Neural cell (in vitro differentiated cells): ENCODE measurements at regions not wholly inside any gene's neighbourhood (a gene's known extent, or its start where the extent isn't known, plus 50 kb on each side); places are given as distances from the start of the nearest gene placed in this dataset.

ENCODE experiments used
- H2AFZ ChIP-seq: fragments of 200-600, 300-800 bp; sonication (generic), shearing (Covaris generic); 2 replicates; pipeline ENCODE4 v1.6.0; 2014; ENCODE audit warnings: low read depth, mild to moderate bottlenecking, antibody characterized with exemption, low read length, moderate library complexity
- H3F3A ChIP-seq: fragments of 200-600 bp; shearing (Covaris generic); 2 replicates; pipeline ENCODE4 v1.6.1; 2016; ENCODE audit warnings: mild to moderate bottlenecking, moderate library complexity, mixed read lengths, antibody characterized with exemption, low read length; ENCODE audit not compliant: insufficient read depth, poor library complexity, severe bottlenecking
- H3K27ac ChIP-seq: fragments of 200-600, 300-800 bp; sonication (generic), shearing (Covaris generic); 2 replicates; pipeline ENCODE4 v1.5.1; 2014; ENCODE audit warnings: mild to moderate bottlenecking, low read length, moderate library complexity
- H3K27me3 ChIP-seq: fragments of 300-800, 200-600 bp; sonication (generic), shearing (Covaris generic); 2 replicates; pipeline ENCODE4 v1.6.0; 2014; ENCODE audit warnings: mild to moderate bottlenecking, low read depth, low read length, moderate library complexity; ENCODE audit not compliant: insufficient read depth
- H3K36me3 ChIP-seq: fragments of 300-800, 200-600 bp; sonication (generic), shearing (Covaris generic); 2 replicates; pipeline ENCODE4 v1.5.1; 2014; ENCODE audit warnings: mild to moderate bottlenecking, antibody characterized with exemption, low read length, moderate library complexity; ENCODE audit not compliant: insufficient read depth
- H3K4me2 ChIP-seq: fragments of 300-800, 200-600 bp; sonication (generic), shearing (Covaris generic); 2 replicates; pipeline ENCODE4 v1.6.0; 2014; ENCODE audit warnings: mild to moderate bottlenecking, low read length
- H3K4me3 ChIP-seq: fragments of 300-800, 200-600 bp; sonication (generic), shearing (Covaris generic); 2 replicates; pipeline ENCODE4 v1.5.1; 2014; ENCODE audit warnings: mild to moderate bottlenecking, low read length, moderate library complexity
- H3K79me2 ChIP-seq: fragments of 200-600 bp; shearing (Covaris generic); replicated peaks from 2 replicates; pipeline ENCODE4 v1.6.0; 2014; ENCODE audit warnings: mild to moderate bottlenecking, low read length, moderate library complexity; ENCODE audit not compliant: insufficient read depth
- H3K9ac ChIP-seq: fragments of 300-800, 200-600 bp; sonication (generic), shearing (Covaris generic); 2 replicates; pipeline ENCODE4 v1.6.1; 2016; ENCODE audit warnings: mild to moderate bottlenecking, low read length, mixed read lengths
- H3K9me2 ChIP-seq: fragments of 200-600 bp; shearing (Covaris generic); 2 replicates; pipeline ENCODE4 v1.6.1; 2016; ENCODE audit warnings: mild to moderate bottlenecking, low read length, mixed read lengths; ENCODE audit not compliant: insufficient read depth
- H3K9me3 ChIP-seq: fragments of 200-600, 300-800 bp; sonication (generic), shearing (Covaris generic); 2 replicates; pipeline ENCODE4 v1.6.1; 2016; ENCODE audit warnings: mild to moderate bottlenecking, mixed run types, low read length, moderate library complexity, mixed read lengths
- H4K20me1 ChIP-seq: fragments of 200-600 bp; shearing (Covaris generic); 2 replicates; pipeline ENCODE4 v1.6.1; 2016; ENCODE audit warnings: mild to moderate bottlenecking, mixed run types; ENCODE audit not compliant: insufficient read depth
- CTCF ChIP-seq: fragments of 450-650 bp; IDR thresholded peaks from 2 replicates; pipeline ENCODE4 v1.5.1; 2014; ENCODE audit warnings: antibody characterized with exemption, mild to moderate bottlenecking, moderate library complexity; ENCODE audit not compliant: poor library complexity, severe bottlenecking
- EP300 ChIP-seq: fragments of 450-650 bp; conservative IDR thresholded peaks from 2 replicates; pipeline ENCODE4 v1.6.1; 2014; ENCODE audit warnings: antibody characterized with exemption, mild to moderate bottlenecking, moderate library complexity; ENCODE audit not compliant: poor library complexity, severe bottlenecking
- EZH2 ChIP-seq: fragments of 200-600, 300-800 bp; shearing (Covaris generic), sonication (generic); IDR thresholded peaks from 2 replicates; pipeline ENCODE4 v1.6.1; 2014; ENCODE audit warnings: antibody characterized with exemption, low read length, borderline replicate concordance, mild to moderate bottlenecking; ENCODE audit not compliant: insufficient read depth, poor library complexity, severe bottlenecking
- MXI1 ChIP-seq: fragments of 450-650 bp; conservative IDR thresholded peaks from 2 replicates; pipeline ENCODE4 v1.6.1; 2014; ENCODE audit warnings: antibody characterized with exemption, mild to moderate bottlenecking; ENCODE audit not compliant: poor library complexity, severe bottlenecking
- POLR2AphosphoS5 ChIP-seq: IDR thresholded peaks from 2 replicates; pipeline ENCODE4 v1.6.1; 2012
- RAD21 ChIP-seq: fragments of 450-650 bp; conservative IDR thresholded peaks from 2 replicates; pipeline ENCODE4 v1.6.1; 2014; ENCODE audit warnings: antibody characterized with exemption, mild to moderate bottlenecking, moderate library complexity
- REST ChIP-seq: IDR thresholded peaks from 2 replicates; pipeline ENCODE4 v1.6.1; 2012; ENCODE audit warnings: borderline replicate concordance
- SMC3 ChIP-seq: fragments of 450-650 bp; conservative IDR thresholded peaks from 2 replicates; pipeline ENCODE4 v1.6.1; 2014; ENCODE audit warnings: antibody characterized with exemption, mild to moderate bottlenecking, moderate library complexity; ENCODE audit not compliant: poor library complexity
- TAF1 ChIP-seq: IDR thresholded peaks from 2 replicates; pipeline ENCODE4 v1.6.1; 2012; ENCODE audit warnings: low read depth

GRCh38 chr3:42027571-42027970 lies 63.6 kb upstream of the TRAK1 start:
- Histone ChIP-seq H3K79me2 (peaks cover 14% of the 10 kb centered on the region), H3K4me3 (no peak overlapping the region), H3K4me2 (no peak overlapping the region)

GRCh38 chr3:42025370-42026138 lies 63.7 kb upstream of the ULK4 start:
- no peaks in the 10 kb centered on the region for H3K9me3 ChIP-seq
- peak; percentile 48 for TF ChIP-seq EP300
- peak; percentile 81 for TF ChIP-seq POLR2AphosphoS5
- no peak for TF ChIP-seq EZH2
- peak; percentile 35 for TF ChIP-seq REST
- TF ChIP-seq TAF1: peak; percentile 3
- TF ChIP-seq MXI1: peak; percentile 17
- peak; percentile 25 for TF ChIP-seq SMC3
- TF ChIP-seq RAD21: no peak
- no peak for TF ChIP-seq CTCF
- H3K4me3 ChIP-seq: peak overlapping the region; percentile 57
- peak overlapping the region; percentile 66 for H3K4me2 ChIP-seq
- H3F3A ChIP-seq: no peaks in the 10 kb centered on the region
- peak overlapping the region; percentile 63 for H2AFZ ChIP-seq
- H3K36me3 ChIP-seq: no peaks in the 10 kb centered on the region
- no peaks in the 10 kb centered on the region for H3K27me3 ChIP-seq
- no peaks in the 10 kb centered on the region for H3K9me2 ChIP-seq
- H3K79me2 ChIP-seq: peaks cover 32% of the 10 kb centered on the region
- H3K9ac ChIP-seq: peak overlapping the region; percentile 69
- H3K27ac ChIP-seq: peak overlapping the region; percentile 95
- H4K20me1 ChIP-seq: no peaks in the 10 kb centered on the region

More at GRCh38 chr3:42027571-42027970, 63.6 kb upstream of the TRAK1 start:
- H3K36me3 ChIP-seq: no peaks in the 10 kb centered on the region
- no peaks in the 10 kb centered on the region for H3K27me3 ChIP-seq
- H3K9me2 ChIP-seq: no peaks in the 10 kb centered on the region
- TF ChIP-seq REST: no peak
- TF ChIP-seq RAD21: no peak
- no peak overlapping the region for H3K27ac ChIP-seq
- H3F3A ChIP-seq: peaks cover 2% of the 10 kb centered on the region
- H3K9ac ChIP-seq: no peak overlapping the region
- no peak overlapping the region for H2AFZ ChIP-seq
- no peaks in the 10 kb centered on the region for H4K20me1 ChIP-seq
- H3K9me3 ChIP-seq: no peaks in the 10 kb centered on the region
